Esophagus squamous epithelium (tissue), 5 donors: ENCODE measurements at regions not wholly inside any gene's neighbourhood (a gene's known extent, or its start where the extent isn't known, plus 50 kb on each side); places are given as distances from the start of the nearest gene placed in this dataset.

Experiments used
- DNase-seq: peaks from one replicate; lab custom pipeline; 2025; lab: John Stamatoyannopoulos, UW
- H3K27ac ChIP-seq, 4 donors: fragments of 200-600 bp; sonication (generic); one replicate each; pipeline ENCODE4 v1.5.1; 2016 to 2019; ENCODE audit warnings: mild to moderate bottlenecking in 1 of 4
- H3K27me3 ChIP-seq, 4 donors: fragments of 200-600 bp; sonication (generic); 1 replicate in 3 of 4; 2 replicates in 1 of 4; pipeline versions ENCODE4 v1.5.1 to v1.6.0; 2017 to 2021; ENCODE audit warnings: antibody characterized with exemption in 1 of 4
- H3K36me3 ChIP-seq, 3 donors: fragments of 200-600 bp; sonication (generic); one replicate each; pipeline ENCODE4 v1.5.1; 2016 to 2019
- H3K4me1 ChIP-seq, 3 donors: fragments of 200-600 bp; sonication (generic); one replicate each; pipeline ENCODE4 v1.5.1; 2017 to 2019
- H3K4me3 ChIP-seq, 4 donors: fragments of 200-600 bp; sonication (generic); 1 replicate in 3 of 4; 2 replicates in 1 of 4; pipeline ENCODE4 v1.5.1; 2016 to 2019; ENCODE audit warnings: mild to moderate bottlenecking in 2 of 4, moderate library complexity in 1 of 4
- H3K9me3 ChIP-seq, 3 donors: fragments of 200-600 bp; sonication (generic); one replicate each; pipeline ENCODE4 v1.5.1; 2016 to 2019
- POLR2A ChIP-seq, 4 donors: fragments of 450-650 bp; IDR thresholded peaks; one replicate each; pipeline ENCODE4 v1.6.1; 2017; ENCODE audit warnings: antibody characterized with exemption in 4 of 4, mild to moderate bottlenecking in 4 of 4, moderate library complexity in 3 of 4
- WGBS, 2 donors: methylation state at CpG; one replicate each; pipeline ENCODE4 v1.1.5; 2018; 5-methylcytosine and 5-hydroxymethylcytosine counted together
- intact Hi-C: fragments of 100-400 bp; cut with DNase I; formaldehyde crosslinking; loops from one replicate; pipeline ENCODE4 v1.15.0; 2022
- TF ChIP-seq, protein P1 (sequence below), 6 experiments: fragments of 450-650 bp in 4 of 6; fragments of 200-600 bp in 2 of 6; sonication (generic) in 2 of 6; IDR thresholded peaks; one replicate each; pipeline ENCODE4 v1.5.1; 2016 to 2019; ENCODE audit warnings: antibody characterized with exemption in 6 of 6, mild to moderate bottlenecking in 4 of 6, moderate library complexity in 4 of 6
- donor health status: DM: yes; HTN: yes; CAD: no.

DNA sequence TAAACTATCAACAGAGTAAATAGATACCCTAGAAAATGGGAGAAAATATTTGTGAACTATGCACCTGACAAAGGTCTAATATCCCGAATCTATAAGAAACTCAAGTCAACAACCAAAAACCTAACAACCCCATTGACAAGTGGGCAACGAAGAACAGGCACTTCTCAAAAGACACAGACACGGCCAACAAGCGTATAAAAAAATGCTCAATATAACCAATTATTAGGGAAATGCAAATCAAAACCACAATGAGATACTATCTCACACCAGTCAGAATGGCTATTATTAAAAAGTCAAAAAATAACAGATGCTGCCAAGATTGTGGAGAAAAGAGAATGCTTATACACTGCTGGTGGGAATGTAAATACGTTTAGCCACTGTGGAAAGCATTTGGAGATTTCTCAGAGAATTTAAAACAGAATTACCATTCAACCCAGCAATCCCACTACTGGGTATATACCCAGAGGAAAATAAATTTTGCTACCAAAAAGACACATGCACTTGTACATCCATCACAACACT is 63.2 kb upstream of the CAV2 start:
- H3K27ac ChIP-seq: no peak overlapping the region
- no peak for TF ChIP-seq POLR2A (IDR thresholded peaks at IDR 0.05)
- TF ChIP-seq, protein P1, sequence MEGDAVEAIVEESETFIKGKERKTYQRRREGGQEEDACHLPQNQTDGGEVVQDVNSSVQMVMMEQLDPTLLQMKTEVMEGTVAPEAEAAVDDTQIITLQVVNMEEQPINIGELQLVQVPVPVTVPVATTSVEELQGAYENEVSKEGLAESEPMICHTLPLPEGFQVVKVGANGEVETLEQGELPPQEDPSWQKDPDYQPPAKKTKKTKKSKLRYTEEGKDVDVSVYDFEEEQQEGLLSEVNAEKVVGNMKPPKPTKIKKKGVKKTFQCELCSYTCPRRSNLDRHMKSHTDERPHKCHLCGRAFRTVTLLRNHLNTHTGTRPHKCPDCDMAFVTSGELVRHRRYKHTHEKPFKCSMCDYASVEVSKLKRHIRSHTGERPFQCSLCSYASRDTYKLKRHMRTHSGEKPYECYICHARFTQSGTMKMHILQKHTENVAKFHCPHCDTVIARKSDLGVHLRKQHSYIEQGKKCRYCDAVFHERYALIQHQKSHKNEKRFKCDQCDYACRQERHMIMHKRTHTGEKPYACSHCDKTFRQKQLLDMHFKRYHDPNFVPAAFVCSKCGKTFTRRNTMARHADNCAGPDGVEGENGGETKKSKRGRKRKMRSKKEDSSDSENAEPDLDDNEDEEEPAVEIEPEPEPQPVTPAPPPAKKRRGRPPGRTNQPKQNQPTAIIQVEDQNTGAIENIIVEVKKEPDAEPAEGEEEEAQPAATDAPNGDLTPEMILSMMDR (IDR thresholded peaks at IDR 0.05): no peak
- no peaks in the 10 kb centered on the region for H3K9me3 ChIP-seq
- H3K4me3 ChIP-seq: no peak overlapping the region
- WGBS, 2 donors: 81 to 85% methylated on average over 4 of the region's 5 CpGs
- H3K27me3 ChIP-seq: no peaks in the 10 kb centered on the region
- H3K36me3 ChIP-seq: no peaks in the 10 kb centered on the region
- peaks cover 0 to 10% (median 0%) of the 10 kb centered on the region in 3 donors for H3K4me1 ChIP-seq
- intact Hi-C loops: loop anchor here (10.0 kb wide), 1 partner anchor 82 kb away; no protein-coding TSS in a partner anchor
- DNase-seq: no peak

DNA sequence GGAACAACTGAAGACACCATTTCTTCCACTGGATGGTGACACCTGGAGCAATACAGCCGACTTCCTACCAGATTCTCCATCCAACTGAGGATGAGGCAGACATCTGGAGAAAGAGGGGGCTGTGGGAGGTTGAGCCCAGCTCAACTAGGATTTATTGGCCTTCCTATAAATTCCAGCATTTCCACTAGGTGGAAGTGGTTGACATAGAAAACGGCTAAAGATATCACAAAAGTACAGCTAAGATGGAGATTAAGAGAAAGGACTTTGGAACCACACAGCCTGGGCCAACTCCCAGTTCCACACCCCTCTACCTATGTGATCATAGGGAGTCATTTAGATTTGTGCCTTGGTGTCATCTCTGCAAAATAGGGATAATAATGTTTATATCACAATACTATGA is 61.3 kb upstream of the CAV2 start:
- no peaks in the 10 kb centered on the region for H3K36me3 ChIP-seq
- H3K4me1 ChIP-seq: peaks cover 0 to 29% (median 12%) of the 10 kb centered on the region in 3 donors
- H3K27ac ChIP-seq: no peak overlapping the region
- no peak for TF ChIP-seq POLR2A (IDR thresholded peaks at IDR 0.05)
- TF ChIP-seq, protein P1 (IDR thresholded peaks at IDR 0.05): peak in 1 of 6 experiments; percentile 38
- no peak overlapping the region for H3K4me3 ChIP-seq
- WGBS, 2 donors: 58 to 61% methylated on average over 2 of the region's 2 CpGs
- intact Hi-C loops: loop anchor here (10.0 kb wide), 1 partner anchor 83 kb away; no protein-coding TSS in a partner anchor
- H3K9me3 ChIP-seq: no peaks in the 10 kb centered on the region
- H3K27me3 ChIP-seq: no peaks in the 10 kb centered on the region
- DNase-seq: no peak

DNA sequence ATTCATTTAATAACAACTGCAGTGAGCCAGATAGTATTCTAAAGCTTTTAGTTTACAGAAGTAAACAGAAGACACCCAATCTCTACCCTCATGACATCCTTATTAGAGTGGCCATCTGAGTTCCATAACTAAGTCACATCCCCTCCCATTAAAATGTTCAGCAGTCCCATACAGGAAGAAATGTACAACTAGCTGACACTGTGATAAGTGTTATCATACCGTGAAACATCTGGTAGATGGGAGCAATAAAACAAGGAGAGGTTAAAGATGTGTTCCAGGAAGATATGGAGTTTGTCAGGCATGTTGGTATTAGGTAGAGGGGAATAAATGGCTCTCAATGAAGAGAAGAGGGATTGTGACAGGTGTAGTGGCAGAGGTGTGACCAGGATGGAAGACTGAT is 60.5 kb upstream of the CAV2 start:
- H3K36me3 ChIP-seq: no peaks in the 10 kb centered on the region
- no peak overlapping the region for H3K27ac ChIP-seq
- H3K9me3 ChIP-seq: no peaks in the 10 kb centered on the region
- 92 to 94% methylated on average over 1 of the region's 1 CpG for WGBS, 2 donors
- TF ChIP-seq, protein P1 (IDR thresholded peaks at IDR 0.05): no peak
- no peak for TF ChIP-seq POLR2A (IDR thresholded peaks at IDR 0.05)
- no peak for DNase-seq
- no peak overlapping the region for H3K4me3 ChIP-seq
- no peaks in the 10 kb centered on the region for H3K27me3 ChIP-seq
- H3K4me1 ChIP-seq: peaks cover 0 to 37% (median 14%) of the 10 kb centered on the region in 3 donors
- intact Hi-C loops: loop anchor here (10.0 kb wide), 1 partner anchor 84 kb away; no protein-coding TSS in a partner anchor

DNA sequence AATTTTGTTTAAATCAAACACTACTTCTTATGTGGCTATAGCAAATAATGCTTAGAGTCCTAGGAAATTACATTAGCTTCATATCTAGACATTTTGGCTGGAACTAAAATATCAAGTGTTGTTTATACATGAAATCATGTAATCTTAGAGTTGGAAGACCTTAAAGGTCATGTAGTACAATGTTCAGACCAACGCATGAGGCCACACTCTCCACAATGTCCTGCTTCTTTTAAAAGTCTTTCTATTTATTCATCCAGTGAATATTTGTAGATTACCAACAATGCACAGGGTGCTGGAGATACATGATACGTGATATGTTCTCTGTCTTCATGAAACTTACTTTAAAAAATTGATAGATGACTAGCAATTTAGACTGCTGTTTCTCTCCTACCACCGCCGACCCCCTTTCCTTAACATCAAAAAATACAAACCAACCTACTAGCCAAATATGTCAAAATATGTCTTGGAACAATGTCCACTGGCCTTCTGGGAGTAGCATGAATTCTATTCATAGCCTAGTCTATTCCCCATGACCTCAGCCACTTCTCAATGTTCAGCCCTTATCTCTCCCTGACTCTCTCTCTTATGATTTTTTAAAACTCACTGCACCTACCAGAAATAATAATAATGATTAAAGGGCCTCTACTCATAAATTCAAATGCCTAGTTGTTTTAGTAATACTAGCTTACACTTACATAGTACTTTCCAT is 59.5 kb upstream of the CAV2 start:
- Histone ChIP-seq H3K27me3 (no peaks in the 10 kb centered on the region), H3K36me3 (no peaks in the 10 kb centered on the region), H3K4me1 (peaks cover 0 to 36% (median 14%) of the 10 kb centered on the region in 3 donors), H3K4me3 (no peak overlapping the region), H3K27ac (peak overlapping the region in 2 of 4 donors; percentile 22 to 37), H3K9me3 (no peaks in the 10 kb centered on the region)
- no peak for DNase-seq
- 71 to 72% methylated on average over 4 of the region's 4 CpGs for WGBS, 2 donors
- intact Hi-C loops: loop anchor here (10.0 kb wide), 1 partner anchor 85 kb away; no protein-coding TSS in a partner anchor
- no peak for TF ChIP-seq POLR2A (IDR thresholded peaks at IDR 0.05)
- TF ChIP-seq, protein P1 (IDR thresholded peaks at IDR 0.05): no peak

DNA sequence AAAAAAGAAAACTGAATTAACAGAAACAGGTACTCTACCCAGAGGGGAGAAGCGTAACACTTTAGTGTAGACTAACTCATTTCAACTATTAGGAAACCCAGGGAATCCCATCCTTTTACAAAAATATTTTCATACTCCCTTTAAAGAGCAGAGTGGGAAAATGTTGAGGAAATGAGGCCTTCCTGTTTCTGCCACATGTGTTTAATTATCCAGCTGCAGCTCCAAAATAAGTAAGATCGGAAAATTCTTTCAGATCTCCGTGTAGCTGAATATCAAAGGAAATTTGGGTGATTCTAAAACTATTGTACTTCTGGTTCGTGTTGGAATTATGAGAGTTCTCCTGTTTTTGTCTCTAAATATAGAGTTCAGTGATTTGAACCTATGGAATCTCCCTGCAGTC is 58.0 kb upstream of the CAV2 start:
- Histone ChIP-seq H3K4me3 (no peak overlapping the region), H3K9me3 (no peaks in the 10 kb centered on the region), H3K4me1 (peaks cover 0 to 36% (median 14%) of the 10 kb centered on the region in 3 donors), H3K27me3 (no peaks in the 10 kb centered on the region), H3K36me3 (no peaks in the 10 kb centered on the region), H3K27ac (peak overlapping the region in 3 of 4 donors; percentile 17 to 40 (median 36))
- intact Hi-C loops: no loop called here
- DNase-seq: no peak
- 55 to 66% methylated on average over 4 of the region's 4 CpGs for WGBS, 2 donors
- TF ChIP-seq, protein P1 (IDR thresholded peaks at IDR 0.05): no peak
- no peak for TF ChIP-seq POLR2A (IDR thresholded peaks at IDR 0.05)
